NCI-H1694 treated with DMSO at 0.1 percent for 48 hours (cell line): ENCODE measurements at regions not wholly inside any gene's neighbourhood (a gene's known extent, or its start where the extent isn't known, plus 50 kb on each side); places are given as distances from the start of the nearest gene placed in this dataset.
"Not testable (repeated sequence)": the region's sequence is repeated elsewhere in the genome, so short reads cannot be mapped to it uniquely, and the experiment has no call there.

Source experiments
- DNase-seq: peaks from one replicate; lab custom pipeline; 2025; lab: John Stamatoyannopoulos, UW

- no peak for DNase-seq
Observed at GRCh38 chr13:54394908-54395307, 1366.3 kb downstream of the OLFM4 start.

GRCh38 chr13:54402495-54402894 is 1373.9 kb downstream of the OLFM4 start:
- no peak for DNase-seq

DNA sequence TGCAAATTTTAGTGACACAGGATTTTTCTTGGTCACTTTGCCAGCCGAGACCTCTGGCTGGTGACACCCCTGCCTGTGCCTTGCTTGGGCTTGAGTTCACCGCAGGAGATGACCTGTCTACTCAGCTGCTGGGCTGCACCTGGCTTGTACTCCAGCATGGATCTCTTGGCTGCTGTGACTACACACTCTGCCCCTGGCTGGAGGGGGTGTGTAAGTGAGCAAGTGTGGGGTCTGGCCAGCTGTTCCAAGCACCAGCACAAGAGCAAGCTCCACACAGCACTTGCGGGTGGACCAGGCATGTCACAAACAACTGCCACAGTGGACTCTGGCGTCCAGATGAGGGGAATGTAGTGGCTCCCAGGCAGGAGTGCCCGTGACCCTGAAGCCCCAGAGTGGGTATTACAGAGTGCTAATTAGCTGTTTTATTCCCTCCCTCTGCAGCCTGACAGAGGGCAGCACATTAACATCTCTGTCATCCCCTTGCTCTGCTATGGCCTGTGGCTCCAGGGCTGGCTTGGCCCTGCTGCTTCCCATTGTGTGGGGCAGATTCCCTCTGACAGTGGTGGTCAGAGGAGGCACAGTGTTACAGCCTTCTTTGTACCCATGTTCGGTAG is 1387.2 kb downstream of the OLFM4 start:
- no peak for DNase-seq

- DNase-seq, result not testable (repeated sequence)
Observed at GRCh38 chr13:54422946-54423345, 1394.3 kb downstream of the OLFM4 start.

GRCh38 chr13:54424344-54424743 is 1395.7 kb downstream of the OLFM4 start:
- no peak for DNase-seq

DNA sequence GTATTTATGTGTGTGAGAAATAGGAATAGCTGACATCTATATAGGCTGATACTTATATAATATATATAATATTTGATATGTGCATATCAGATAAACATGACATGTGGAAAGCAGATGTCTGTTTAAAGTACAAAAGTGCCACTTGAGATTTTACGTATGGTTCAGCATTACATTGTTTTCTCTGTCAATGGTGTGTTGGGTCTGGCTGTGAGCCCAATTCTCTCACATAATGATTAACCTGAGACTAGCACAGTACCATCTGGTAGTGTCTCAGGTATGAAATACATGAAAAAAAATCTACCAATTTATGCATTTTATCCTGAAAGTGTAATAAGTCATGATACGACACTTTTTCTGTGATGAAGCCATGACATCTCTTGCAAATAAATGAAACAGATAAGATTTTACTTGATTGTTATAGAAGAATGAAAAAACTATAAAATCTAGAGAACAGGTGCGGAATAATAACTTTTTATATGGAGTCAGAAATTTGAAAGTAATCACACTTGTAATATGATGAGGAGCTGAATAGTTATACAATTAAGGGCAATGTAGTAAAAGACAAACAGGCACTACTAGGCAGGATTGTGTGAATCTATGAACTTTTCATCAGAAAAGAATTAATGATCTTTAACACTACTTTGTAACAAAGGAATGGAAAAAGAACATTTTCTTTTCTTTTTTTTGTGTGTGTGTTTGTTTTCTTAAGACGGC is 1405.0 kb downstream of the OLFM4 start:
- DNase-seq, result peak; percentile 15

DNA sequence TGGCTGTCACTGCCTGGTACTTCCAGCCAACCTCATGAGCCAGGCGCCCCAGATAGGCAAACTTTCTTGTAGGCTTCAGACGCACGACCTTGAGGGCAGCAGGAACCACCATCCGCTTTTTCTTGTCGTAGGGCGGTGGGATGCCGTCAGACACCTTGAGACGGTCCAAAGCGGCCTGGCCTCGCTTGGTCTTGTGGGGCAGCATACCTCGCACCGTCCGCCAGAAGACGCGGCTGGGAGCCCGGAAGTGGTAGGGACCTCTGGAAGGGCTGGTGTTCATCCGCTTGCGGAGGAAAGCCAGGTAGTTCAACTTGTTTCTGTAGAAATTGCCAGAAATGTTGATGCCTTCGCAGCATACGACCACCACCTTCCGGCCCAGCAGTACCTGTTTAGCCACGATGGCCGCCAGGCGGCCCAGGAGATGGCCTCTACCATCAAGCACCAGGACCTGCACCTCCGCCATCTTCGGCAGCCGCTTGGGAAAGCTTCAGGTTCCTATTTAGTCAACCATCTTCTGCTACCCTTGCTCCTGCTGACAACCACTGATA is 1412.3 kb downstream of the OLFM4 start:
- not testable (repeated sequence) for DNase-seq

DNA sequence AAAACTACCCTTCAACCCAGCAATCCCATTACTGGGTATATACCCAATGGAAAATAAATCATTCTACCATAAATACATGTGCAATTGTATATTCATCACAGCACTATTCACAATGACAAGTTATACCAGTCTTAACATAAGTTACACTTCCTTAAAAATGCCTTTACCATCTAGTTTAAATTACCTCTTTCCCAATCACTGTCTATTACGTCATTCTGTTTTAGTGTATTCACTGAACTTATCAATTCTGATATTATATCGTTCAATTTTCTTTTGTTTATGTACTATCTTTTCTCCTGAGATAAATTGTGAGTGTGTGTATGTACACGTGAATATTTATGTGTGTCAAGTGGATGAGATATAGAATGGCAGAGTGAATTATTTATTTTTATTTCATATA is 1416.8 kb downstream of the OLFM4 start:
- DNase-seq, result no peak

GRCh38 chr13:54445865-54446264 is 1417.3 kb downstream of the OLFM4 start:
- no peak for DNase-seq

GRCh38 chr13:54449922-54450321 is 1421.3 kb downstream of the OLFM4 start:
- no peak for DNase-seq

- no peak for DNase-seq
Observed at GRCh38 chr13:54484166-54484565, 1455.6 kb downstream of the OLFM4 start.

DNA sequence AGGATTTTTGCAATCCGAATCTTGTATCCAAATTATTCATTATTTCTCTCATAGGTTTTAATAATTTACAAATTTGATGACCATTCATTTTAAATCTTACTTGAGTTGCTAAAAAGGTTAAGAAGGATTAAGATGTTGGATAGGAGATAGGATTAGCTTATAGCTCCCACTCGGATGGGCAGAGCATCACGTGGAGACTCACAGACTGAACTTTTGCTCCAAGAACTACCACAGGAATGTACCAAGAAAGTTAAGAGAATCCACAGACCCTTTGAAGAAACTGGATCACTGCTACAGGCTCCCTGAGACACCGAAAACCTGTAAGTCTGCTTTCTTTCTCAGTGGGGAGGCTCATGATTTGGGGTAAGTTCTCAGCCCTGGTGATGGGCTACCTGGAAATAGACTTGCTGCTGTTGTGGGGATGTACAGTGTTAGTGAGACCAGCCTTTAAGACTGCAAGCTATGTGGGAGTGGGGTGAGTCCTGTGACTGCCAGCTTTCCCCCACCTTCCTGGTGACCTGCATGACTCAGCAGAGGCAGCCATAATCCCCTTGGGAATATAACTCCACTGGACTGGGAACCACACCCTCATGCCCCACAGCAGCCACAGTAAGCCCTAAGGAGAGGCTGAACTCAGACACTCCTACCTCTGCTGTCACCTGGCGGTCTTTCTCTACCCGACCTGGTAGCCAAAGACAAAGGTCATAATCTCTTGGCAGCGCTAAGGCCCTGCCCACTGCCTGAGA is 1458.0 kb downstream of the OLFM4 start:
- no peak for DNase-seq

DNA sequence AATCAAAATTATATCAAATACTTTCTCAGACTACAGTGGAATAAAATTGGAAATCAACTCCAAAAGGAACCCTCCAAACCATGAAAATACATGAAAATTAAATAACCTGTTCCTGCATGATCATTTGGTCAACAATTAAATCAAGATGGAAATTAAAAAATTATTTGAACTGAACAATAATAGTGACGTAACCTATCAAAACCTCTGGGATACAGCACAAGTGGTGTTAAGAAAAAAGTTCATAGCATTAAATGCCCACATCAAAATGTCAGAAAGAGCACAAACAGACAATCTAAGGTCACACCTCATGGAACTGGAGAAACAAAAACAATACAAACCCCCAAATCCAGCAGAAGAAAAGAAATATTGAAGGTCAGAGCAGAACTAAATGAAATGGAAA is 1460.7 kb downstream of the OLFM4 start:
- no peak for DNase-seq

- DNase-seq, result no peak
Observed at GRCh38 chr13:54492995-54493394, 1464.4 kb downstream of the OLFM4 start.

- no peak for DNase-seq
Observed at GRCh38 chr13:54511366-54511765, 1482.8 kb downstream of the OLFM4 start.

DNA sequence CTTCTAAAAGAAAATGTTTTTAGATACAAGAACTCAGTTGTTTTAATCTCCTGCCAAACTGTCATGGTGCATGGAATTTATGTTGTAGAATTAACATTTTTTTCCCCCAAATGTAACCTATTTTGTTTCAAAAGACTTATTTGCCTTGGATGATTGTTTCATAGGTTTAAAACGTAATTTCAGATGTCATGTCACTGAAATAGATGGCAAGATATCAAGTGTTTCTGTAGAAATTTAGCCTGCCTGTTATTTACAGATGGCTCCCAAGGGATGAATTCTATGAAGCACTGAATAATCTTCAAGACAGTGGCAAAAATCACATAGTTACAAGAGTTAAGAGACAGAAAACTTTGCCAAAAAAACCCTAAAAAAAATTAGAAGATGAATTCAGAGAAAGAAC is 1484.6 kb downstream of the OLFM4 start:
- no peak for DNase-seq

DNA sequence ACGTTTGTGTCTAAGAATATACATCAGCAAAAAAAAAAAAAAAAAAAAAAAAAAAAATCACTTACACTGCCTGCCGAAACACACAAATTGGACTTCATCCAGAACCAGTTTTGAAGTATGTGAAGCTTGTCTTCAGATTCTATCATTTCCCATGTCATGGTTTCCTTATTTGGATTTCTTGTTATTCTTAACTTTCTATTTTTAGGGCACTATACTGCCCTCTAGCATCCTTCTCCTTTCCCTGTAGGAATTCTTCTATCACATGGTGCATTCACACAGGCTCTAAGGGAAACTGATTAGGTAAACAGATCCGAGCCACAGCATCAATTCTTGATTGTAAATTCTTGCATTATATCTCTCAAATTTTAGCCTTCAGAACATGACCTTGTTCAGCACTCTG is 1507.5 kb downstream of the OLFM4 start:
- peak; percentile 0 for DNase-seq

DNA sequence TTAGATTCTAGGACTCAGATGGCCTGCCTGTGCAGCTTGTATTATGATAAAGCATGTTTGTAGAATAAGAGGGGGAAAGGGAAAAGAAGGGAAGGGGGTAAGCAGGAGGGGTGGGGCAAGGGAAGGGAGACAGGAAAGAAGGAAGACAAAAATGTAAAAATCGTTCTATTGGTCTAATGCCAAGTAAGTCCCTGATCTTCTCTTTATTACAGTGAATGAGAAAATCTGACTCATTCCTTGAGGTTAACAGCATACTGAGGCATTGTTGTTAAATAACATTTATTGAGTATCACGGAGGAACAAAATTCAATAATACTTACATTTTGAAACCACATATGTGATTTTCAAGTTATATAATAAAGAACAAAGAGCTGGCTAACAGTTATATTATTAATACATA is 1534.7 kb downstream of the OLFM4 start:
- DNase-seq, result no peak

DNA sequence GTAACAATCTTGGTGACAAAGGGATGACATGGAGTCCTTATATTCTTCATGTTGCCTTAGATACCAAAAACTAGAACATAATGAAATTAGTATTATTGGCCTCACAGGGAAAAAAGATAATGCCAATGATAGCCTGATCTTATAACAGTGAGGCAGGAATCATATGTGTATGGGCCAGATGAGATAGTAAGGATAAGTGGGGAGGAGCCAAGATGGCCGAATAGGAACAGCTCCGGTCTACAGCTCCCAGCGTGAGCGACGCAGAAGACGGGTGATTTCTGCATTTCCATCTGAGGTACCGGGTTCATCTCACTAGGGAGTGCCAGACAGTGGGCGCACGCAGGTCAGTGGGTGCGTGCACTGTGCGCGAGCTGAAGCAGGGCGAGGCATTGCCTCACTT is 1543.4 kb downstream of the OLFM4 start:
- DNase-seq, result not testable (repeated sequence)

- DNase-seq, result no peak
Observed at GRCh38 chr13:54573186-54573585, 1544.6 kb downstream of the OLFM4 start.

GRCh38 chr13:54574791-54575190 is 1546.2 kb downstream of the OLFM4 start:
- DNase-seq, result no peak

GRCh38 chr13:54591540-54591939 is 1562.9 kb downstream of the OLFM4 start:
- DNase-seq, result no peak

DNA sequence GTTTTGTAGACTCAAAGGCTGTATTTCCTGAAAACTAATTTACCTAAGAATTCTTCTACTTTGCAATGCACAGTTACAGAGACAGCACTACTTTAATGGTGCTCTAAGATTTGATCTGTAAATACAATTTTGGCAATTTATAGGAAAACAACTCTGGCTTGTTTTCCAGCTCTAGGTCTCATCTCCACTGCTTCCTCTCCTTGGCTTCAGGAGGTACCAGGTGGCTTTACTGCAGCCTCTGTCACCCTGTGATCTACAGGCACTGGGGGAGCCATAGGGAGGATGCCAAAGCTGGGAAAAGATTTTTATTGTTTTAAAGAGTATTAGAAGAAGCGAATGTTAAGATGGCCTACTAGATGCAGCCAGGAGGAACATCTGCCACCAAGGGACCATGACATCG is 1563.6 kb downstream of the OLFM4 start:
- DNase-seq, result no peak
